ENCODE measurements at regions not wholly inside any gene's neighbourhood (a gene's known extent, or its start where the extent isn't known, plus 50 kb on each side); places are given as distances from the start of the nearest gene placed in this dataset.

DNA sequence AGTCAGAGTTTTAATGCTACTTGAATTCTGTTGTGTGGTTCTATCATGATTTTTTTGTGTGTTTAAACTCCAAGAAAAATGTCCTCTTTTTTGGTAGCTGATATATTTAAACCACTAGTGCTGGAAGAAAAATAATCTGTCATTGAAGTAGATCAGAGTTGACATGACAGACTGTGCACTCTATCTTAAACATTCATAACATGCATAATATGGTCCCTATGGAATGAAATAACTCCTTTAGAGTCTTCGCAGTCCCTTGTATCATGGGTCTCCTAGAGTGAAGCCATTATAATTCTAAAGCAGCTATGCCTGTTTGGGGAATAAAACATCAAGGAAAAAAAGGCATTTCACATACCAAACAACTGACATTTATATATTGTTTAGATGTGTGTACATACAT is 282.7 kb upstream of the CITED2 start:
- DNase-seq (ENCODE audit: low read depth) = no peak

- DNase-seq (ENCODE audit: low read depth) = no peak
Measured at GRCh38 chr6:139655783-139656705, 281.6 kb upstream of the CITED2 start.

DNA sequence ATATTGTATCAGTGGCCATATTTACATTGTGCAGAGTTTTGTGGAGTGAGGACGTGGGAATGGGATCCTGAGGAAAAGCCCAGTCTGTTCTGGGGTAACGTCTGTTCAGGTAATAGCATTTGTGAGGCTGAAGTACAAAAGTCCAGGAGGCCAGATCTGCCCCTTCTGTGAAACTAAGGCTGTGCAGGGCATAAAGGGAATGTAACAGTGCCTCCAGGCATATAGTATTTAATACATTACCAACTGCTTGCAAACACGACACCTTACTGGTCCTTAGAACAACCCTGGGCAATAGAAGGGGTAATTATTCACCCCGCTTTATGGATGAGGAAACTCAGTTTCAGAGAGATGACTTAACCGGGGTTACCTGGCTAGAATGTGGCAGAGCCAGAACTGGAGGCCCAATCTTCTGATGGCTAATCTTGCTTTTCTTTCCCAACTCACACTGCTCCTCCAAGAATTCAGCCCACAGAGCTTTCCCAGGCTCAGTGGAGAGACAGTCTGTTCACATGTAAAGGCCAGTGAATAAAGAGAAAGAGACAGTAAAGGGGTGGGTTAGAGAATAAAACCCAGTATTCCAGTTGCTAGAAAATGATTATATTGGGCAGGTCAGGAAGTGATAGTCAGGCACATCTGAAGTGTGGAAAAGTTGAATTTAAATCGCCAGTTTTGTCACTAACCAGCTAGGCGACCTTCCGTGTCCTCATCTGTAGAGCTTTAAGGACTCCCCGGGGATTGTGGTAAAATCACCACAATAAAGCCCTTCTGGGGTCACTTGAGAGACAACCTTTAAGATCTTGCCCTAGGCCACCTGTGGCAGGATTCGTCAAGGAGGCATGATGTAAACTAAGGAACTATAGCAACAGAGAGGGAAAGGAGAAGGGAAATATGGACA is 280.7 kb upstream of the CITED2 start:
- DNase-seq (ENCODE audit: low read depth) = no peak

- DNase-seq (ENCODE audit: low read depth) = no peak
Measured at GRCh38 chr6:139654309-139654708, 279.9 kb upstream of the CITED2 start.

GRCh38 chr6:139653111-139653510 is 278.7 kb upstream of the CITED2 start:
- DNase-seq (ENCODE audit: low read depth) = no peak

DNA sequence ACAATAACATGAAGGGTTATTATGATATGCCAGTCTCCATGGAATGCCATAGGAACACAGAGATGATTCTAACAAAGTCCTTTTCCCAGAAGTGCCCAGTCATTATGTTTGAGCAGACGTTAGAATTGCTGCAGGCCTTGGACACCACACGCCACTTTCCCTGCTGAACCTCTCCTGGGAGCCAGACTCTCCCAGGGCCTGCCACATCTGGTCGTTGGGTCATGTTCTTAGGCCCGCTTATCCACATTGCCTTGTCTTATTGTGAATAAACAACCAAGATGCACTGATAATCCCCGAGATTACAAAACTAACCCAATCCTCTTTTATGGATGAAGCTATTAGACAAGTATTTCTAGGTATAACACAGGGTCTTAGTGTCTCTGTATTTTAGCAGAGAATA is 276.5 kb upstream of the CITED2 start:
- DNase-seq (ENCODE audit: low read depth) = no peak

DNA sequence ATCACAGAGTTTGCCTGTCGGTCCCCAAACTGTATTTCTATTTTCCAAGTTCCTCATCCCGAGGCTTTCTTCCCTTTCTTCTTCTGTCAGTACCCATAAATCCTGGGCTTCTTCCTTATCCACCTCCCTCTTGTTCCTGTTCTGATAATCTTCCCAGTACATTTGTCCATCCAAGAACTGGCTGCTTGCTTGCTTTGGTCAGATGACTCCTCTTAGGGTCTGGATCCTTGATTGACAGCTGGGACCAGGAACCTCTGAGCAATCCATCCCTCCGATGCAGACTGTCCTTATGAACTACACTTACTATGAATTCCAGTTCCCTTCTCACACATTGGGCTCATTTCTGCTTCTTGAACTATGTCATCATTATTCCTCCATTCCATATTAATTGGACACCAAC is 275.3 kb upstream of the CITED2 start:
- no peak for DNase-seq (ENCODE audit: low read depth)

DNA sequence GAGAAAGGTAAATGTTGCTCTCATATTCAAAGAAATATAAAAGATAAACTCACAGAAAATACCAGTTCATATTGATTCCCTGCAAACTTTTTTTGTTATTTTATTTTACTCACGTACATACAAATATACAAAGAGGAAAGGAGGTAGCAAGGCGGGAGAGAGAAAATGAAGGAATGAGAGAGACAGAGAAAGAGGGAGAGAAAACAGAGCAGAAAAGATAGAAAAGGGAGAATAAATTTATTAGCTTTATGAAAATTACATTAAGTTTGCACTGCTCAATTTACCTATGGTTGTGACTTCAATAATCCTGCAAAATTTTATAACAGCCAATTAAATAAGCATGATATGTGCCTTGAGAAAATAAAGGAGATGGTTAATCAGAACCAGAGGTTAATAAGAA is 274.7 kb upstream of the CITED2 start:
- no peak for DNase-seq (ENCODE audit: low read depth)

DNA sequence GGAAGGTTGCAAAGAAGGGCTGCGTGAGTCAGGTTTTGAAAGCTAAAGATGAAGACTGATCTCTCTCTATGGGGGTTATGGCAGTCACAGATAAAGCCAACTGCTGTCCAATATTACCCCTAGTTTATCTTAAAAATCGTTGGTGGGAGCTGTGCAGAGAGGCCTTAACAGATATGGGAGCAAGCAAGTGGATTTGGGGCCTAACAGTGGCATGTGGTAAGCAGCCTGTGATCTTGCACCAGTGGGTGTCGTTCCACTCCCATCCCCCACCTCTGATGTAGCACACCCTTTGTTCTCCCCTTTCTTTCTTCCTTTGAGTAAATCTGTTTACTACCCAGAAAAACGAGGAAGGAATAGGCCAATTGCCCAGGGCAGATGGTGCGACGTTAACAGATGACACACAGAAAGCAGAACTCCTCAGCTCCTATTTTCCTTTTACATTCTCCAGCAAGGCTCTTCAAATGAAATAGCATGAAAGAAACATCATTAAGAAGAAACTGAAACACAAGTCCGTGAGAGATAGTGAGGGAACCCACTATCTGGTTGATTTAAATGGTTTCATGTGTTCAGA is 274.1 kb upstream of the CITED2 start:
- no peak for DNase-seq (ENCODE audit: low read depth)

- no peak for DNase-seq (ENCODE audit: low read depth)
Measured at GRCh38 chr6:139647841-139648240, 273.4 kb upstream of the CITED2 start.

DNA sequence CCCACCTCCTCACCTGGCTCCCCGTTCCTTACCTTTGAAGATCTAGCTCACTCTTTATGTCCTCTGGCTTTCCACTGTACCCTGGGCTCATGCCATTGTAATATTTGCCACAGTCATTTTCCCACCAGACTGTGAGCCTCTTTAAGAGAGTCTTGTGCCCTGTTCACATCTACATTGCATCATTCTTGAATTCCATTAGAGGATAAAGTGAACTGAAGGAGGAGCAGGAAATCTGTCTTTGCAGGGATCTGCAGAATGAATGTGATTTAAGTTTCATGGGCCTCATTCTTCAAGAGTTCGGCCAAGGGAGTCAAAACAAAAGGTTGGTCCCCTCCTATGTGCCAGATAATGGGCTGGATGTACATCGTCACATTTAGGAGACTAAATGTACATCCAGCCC is 272.6 kb upstream of the CITED2 start:
- no peak for DNase-seq (ENCODE audit: low read depth)

GRCh38 chr6:139644821-139645220 is 270.4 kb upstream of the CITED2 start:
- no peak for DNase-seq (ENCODE audit: low read depth)

DNA sequence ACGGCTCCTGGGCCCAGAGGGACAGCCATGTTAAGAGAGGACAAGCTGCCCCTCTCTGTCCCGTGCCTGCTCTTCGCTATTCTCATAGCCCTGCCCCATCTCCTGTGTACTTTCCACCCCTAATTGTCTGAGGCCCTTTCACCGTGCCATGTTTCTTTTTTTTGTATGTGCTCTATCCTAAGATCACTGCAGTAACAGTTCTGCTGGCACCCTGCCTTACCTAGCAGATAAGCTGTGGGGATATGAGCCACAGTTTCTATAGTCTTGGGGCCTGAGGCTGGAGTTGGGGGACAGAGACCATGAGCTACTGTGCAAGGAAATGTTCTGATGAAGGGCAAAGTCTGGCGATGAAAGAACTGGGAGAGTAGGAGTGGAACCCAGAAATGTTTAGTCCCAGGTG is 269.5 kb upstream of the CITED2 start:
- DNase-seq (ENCODE audit: low read depth) = no peak

- no peak for DNase-seq (ENCODE audit: low read depth)
Measured at GRCh38 chr6:139642346-139642745, 267.9 kb upstream of the CITED2 start.

DNA sequence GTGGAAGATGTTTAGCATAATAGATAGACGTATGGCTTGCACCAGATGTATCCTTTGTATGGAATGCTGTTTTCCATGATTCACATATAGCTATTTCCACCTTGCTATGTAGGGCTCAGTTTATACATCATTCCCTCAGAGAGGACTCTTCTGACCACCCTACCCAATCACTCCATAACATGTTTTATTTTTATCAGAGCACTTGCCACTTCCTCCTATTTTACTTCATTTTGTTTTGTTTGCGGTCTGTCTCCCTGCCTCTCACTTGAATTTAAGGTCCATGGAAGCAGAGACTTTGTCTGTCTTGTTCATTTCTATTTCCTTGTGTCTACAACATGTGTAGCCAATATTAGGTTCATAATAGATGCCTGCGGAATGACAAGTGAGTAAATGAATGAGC is 266.9 kb upstream of the CITED2 start:
- no peak for DNase-seq (ENCODE audit: low read depth)

GRCh38 chr6:139640921-139641320 is 266.5 kb upstream of the CITED2 start:
- DNase-seq (ENCODE audit: low read depth) = no peak

GRCh38 chr6:139640448-139640847 is 266.0 kb upstream of the CITED2 start:
- no peak for DNase-seq (ENCODE audit: low read depth)

DNA sequence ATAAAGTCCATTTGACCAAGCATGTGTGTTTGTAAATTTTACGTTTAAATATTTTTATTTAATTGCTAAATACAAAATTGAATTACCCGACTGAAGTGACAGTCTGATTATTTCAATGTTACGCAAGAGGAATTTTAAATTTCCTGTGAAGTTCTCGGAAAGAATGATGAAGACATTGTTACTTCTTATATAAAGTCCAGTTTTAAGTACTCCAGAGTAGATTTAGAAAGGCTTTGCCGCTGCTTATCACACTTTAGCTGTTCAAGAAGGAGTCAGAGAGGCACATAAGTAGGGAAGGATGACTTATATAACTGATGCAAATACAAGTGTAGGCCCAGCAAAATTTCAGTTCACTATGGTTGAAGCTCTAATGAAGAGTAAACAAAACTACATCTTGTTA is 265.1 kb upstream of the CITED2 start:
- DNase-seq (ENCODE audit: low read depth) = no peak

DNA sequence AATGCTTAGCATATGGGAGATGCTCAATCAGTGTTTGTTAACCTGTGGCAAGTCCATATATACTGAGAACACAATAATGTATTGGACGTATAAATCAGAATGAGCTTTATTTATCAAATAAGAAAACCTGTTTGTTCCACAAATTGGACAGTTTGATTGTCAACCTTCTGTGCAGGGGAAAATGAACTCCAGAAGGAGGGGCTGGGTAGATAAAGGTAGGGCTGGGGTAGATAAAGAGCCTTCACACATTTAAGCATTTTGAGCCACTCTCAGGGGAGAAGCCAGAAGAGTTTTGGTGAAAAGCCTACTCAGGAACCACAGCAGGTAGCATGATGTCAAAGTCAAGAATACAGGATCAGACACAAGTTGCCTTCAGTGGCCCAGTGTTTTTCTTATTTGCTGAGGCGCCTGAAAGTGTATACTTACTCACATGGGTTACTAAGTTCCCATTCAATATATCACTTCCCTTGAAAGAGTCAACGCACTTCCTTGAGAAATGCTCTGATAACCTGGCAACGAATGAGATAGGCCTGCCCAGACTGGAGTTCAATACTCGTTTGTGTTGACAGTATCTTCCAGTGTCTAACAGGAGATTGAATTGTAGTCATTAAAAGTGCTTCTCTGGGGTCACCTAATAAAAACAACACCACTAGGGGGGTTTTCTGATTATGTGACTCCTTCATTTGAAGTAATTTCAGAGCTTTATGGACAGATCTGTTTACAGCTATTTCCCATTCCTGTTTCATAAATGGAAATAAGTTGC is 263.9 kb upstream of the CITED2 start:
- DNase-seq (ENCODE audit: low read depth) = no peak

- no peak for DNase-seq (ENCODE audit: low read depth)
Measured at GRCh38 chr6:139637766-139638165, 263.3 kb upstream of the CITED2 start.

- no peak for DNase-seq (ENCODE audit: low read depth)
Measured at GRCh38 chr6:139636391-139636790, 261.9 kb upstream of the CITED2 start.
